Epithelial cell of esophagus (primary cell): ENCODE measurements at regions not wholly inside any gene's neighbourhood (a gene's known extent, or its start where the extent isn't known, plus 50 kb on each side); places are given as distances from the start of the nearest gene placed in this dataset.

Experiments used
- DNase-seq: peaks from one replicate; pipeline ENCODE4 v3.0.0; 2010; ENCODE audit warnings: low read depth
- H3K4me3 ChIP-seq: 2 replicates; pipeline ENCODE4 v1.5.1; 2011; ENCODE audit warnings: mild to moderate bottlenecking, low read length, control low read depth
- CTCF ChIP-seq: IDR thresholded peaks from 2 replicates; pipeline ENCODE4 v1.5.1; 2011; ENCODE audit warnings: low read depth, mild to moderate bottlenecking, low read length, control low read depth, inconsistent platforms; ENCODE audit not compliant: insufficient read depth; ENCODE audit errors: missing control alignments

DNA sequence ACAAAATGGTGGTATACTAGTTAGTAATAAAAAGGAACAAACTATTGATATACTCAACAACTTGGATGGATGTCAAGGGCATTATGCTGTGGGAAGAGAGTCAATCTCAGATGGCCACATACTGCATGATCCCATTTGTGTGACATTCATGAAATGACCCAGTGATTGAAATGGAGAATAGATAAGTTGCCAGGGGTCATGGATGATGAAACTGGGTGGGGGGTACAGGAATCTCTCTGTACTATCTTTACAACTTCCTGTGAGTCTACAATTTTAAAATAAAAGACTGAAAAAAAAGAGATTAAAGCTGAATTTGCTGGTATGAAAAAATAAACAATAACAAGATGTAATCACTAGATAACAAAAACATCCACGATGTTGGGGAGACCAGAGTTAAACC, 70.5 kb upstream of the CDYL2 start:
- TF ChIP-seq CTCF: no peak
- no peak overlapping the region for H3K4me3 ChIP-seq
- DNase-seq: no peak

DNA sequence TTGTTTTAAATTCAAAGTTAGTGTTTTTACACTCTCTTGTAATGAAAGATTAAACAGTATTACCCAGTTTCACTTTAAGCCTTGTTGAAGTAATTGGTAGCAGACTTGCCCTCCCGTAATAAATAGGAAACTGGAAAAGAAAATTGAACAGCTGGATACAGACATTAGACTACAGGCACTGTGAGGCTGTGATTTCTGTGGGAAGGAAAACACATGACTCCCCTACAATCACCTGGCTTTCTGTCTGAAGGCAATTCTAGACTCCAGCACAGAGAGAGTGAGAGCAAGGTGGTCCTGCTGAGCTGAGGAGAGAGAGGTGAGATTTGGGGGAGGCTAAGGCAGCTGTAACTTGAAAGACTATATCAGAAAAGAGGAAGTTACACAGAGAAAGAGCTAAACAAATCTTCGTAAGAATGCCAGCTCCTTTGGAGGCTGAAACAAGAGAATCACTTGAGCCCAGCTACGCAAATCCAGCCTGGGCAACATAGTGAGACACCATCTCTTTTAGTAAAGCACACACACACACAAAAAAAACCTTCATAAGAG, 57.8 kb upstream of the CDYL2 start:
- TF ChIP-seq CTCF: no peak
- H3K4me3 ChIP-seq: no peak overlapping the region
- DNase-seq: no peak
